C4-2B (cell line): ENCODE measurements at regions not wholly inside any gene's neighbourhood (a gene's known extent, or its start where the extent isn't known, plus 50 kb on each side); places are given as distances from the start of the nearest gene placed in this dataset.
"Not testable (repeated sequence)": the region's sequence is repeated elsewhere in the genome, so short reads cannot be mapped to it uniquely, and the experiment has no call there.

Experiments used
- H3K27ac ChIP-seq: fragments of 450-650 bp; 2 replicates; pipeline ENCODE4 v1.5.1; 2017
- CTCF ChIP-seq: fragments of 450-650 bp; conservative IDR thresholded peaks from 2 replicates; pipeline ENCODE4 v1.5.1; 2017; ENCODE audit warnings: mild to moderate bottlenecking
- ZFX ChIP-seq: fragments of 450-650 bp; IDR thresholded peaks from 2 replicates; pipeline ENCODE4 v1.6.1; 2017

DNA sequence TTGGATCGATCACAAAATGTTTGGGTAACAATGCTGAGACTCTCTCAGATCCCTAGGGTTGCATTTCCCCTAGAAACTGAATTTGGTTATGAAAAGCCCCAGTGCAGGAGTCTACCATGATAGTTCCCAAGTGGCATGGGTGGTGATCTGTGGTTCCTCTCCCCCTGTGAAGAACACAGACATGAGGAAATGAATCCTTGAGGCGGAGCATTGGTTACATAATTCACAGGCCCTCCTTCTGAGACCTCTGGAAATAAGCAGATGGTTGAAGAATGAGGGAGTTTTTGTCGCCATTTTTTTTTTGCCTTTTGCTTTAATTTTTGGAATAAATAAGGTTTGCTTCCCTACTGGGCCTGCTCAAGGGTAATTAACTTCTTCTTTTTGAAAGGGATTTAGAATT lies 597.0 kb upstream of the RBFOX1 start:
- H3K27ac ChIP-seq = no peak overlapping the region
- no peak for TF ChIP-seq ZFX
- no peak for TF ChIP-seq CTCF

- no peak for TF ChIP-seq CTCF
- no peak overlapping the region for H3K27ac ChIP-seq
Measured at GRCh38 chr16:6732166-6732565, 600.5 kb upstream of the RBFOX1 start.

GRCh38 chr16:6728381-6728780 lies 604.3 kb upstream of the RBFOX1 start:
- H3K27ac ChIP-seq = no peak overlapping the region
- TF ChIP-seq ZFX (no peak), CTCF (no peak)

DNA sequence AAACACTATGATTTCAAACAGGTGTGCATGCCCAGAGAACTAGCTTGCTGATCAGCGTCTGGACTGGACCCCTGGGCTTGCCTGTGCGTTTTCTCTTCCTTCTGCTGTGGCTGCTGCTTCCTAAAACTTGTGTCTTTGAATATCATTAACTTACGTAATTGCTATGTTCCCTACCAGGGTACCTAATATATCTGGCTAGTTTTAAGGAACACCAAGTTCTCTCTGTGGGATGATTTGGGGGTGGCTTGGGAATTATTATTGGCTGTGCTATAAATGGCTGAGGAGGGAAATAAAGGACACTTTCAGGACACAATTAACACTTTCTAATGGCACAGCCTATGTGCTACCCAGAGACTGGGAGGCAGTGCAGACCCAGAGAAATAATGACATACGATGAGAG lies 606.0 kb upstream of the RBFOX1 start:
- H3K27ac ChIP-seq = no peak overlapping the region
- TF ChIP-seq CTCF = no peak
- no peak for TF ChIP-seq ZFX

GRCh38 chr16:6725634-6726331 lies 606.9 kb upstream of the RBFOX1 start:
- TF ChIP-seq ZFX (no peak), CTCF (peak; percentile 36)
- no peak overlapping the region for H3K27ac ChIP-seq

GRCh38 chr16:6725206-6725605 lies 607.4 kb upstream of the RBFOX1 start:
- not testable (repeated sequence) for H3K27ac ChIP-seq

- TF ChIP-seq ZFX = no peak
- TF ChIP-seq CTCF = no peak
- no peak overlapping the region for H3K27ac ChIP-seq
Measured at GRCh38 chr16:6722786-6723185, 609.9 kb upstream of the RBFOX1 start.

DNA sequence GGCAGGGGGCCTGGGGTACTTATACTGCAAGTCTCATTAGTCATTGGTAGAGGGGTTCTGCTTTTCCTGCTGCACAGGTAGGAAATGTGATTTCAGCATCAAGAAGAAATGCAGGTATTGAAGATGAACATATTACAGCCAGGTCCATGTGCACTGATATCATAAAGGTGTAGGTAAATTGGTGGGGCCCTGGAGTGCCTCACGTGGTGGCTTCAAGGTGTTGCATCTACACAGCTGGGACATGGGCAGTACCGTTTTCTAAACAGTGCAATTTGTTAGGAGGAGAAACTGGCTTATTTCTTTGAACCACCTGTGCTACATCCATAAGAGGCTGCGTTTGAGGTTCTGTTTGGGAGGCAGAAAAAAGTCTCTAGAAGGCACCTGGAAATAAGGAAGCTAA lies 618.1 kb upstream of the RBFOX1 start:
- TF ChIP-seq CTCF (peak; percentile 28), ZFX (no peak)
- no peak overlapping the region for H3K27ac ChIP-seq
